ENCODE measurements at regions not wholly inside any gene's neighbourhood (a gene's known extent, or its start where the extent isn't known, plus 50 kb on each side); places are given as distances from the start of the nearest gene placed in this dataset.

- in situ Hi-C loops (cut with HindIII; ENCODE audit: low pct_ligation_motif_present, low sequenced_read_pairs), result no loop called here
- H3K27me3 ChIP-seq (replicated peaks), result no peaks in the 10 kb centered on the region
- no peak overlapping the region for H3K27ac ChIP-seq
- TF ChIP-seq CTCF (IDR thresholded peaks at IDR 0.05; ENCODE audit: low read depth, low read length, missing control alignments), result no peak
- no peaks in the 10 kb centered on the region for H3K36me3 ChIP-seq (replicated peaks)
- no peak for DNase-seq
- no peak overlapping the region for H3K4me3 ChIP-seq (ENCODE audit: low read depth, low read length)
Observed at GRCh38 chr6:67459556-67459955, 1175.5 kb upstream of the ADGRB3 start.

- no peaks in the 10 kb centered on the region for H3K27me3 ChIP-seq (replicated peaks)
- H3K27ac ChIP-seq, result no peak overlapping the region
- TF ChIP-seq CTCF (IDR thresholded peaks at IDR 0.05; ENCODE audit: low read depth, low read length, missing control alignments), result no peak
- H3K36me3 ChIP-seq (replicated peaks), result no peaks in the 10 kb centered on the region
- DNase-seq, result no peak
- in situ Hi-C loops (cut with HindIII; ENCODE audit: low pct_ligation_motif_present, low sequenced_read_pairs), result no loop called here
- no peak overlapping the region for H3K4me3 ChIP-seq (ENCODE audit: low read depth, low read length)
Observed at GRCh38 chr6:67458265-67458664, 1176.8 kb upstream of the ADGRB3 start.

GRCh38 chr6:67451874-67452273, 1183.2 kb upstream of the ADGRB3 start:
- in situ Hi-C loops (cut with HindIII; ENCODE audit: low pct_ligation_motif_present, low sequenced_read_pairs), result no loop called here
- Histone ChIP-seq H3K36me3 (replicated peaks) (no peaks in the 10 kb centered on the region), H3K4me3 (ENCODE audit: low read depth, low read length) (no peak overlapping the region), H3K27ac (no peak overlapping the region), H3K27me3 (replicated peaks) (no peaks in the 10 kb centered on the region)
- DNase-seq, result no peak
- no peak for TF ChIP-seq CTCF (IDR thresholded peaks at IDR 0.05; ENCODE audit: low read depth, low read length, missing control alignments)

DNA sequence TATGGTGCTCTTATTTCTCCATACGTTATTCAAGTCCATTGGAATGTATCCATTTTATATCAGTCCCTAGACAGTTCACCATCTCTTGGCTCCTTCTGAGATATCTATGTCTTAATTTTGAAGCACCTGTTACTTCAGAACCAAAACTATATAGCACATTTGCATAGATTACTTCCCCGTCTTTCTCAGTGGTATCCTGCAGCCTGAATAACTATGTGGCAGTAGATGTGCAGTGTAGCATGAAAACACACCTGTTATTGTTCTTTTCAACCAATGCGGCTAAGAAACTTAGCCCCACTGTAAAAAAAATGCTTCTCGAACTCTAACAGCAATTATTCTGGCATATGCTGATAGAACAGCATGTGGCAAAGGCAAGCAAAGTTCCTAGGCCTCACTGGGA, 1184.4 kb upstream of the ADGRB3 start:
- Histone ChIP-seq H3K4me3 (ENCODE audit: low read depth, low read length) (no peak overlapping the region), H3K27me3 (replicated peaks) (no peaks in the 10 kb centered on the region), H3K36me3 (replicated peaks) (no peaks in the 10 kb centered on the region), H3K27ac (no peak overlapping the region)
- no peak for TF ChIP-seq CTCF (IDR thresholded peaks at IDR 0.05; ENCODE audit: low read depth, low read length, missing control alignments)
- in situ Hi-C loops (cut with HindIII; ENCODE audit: low pct_ligation_motif_present, low sequenced_read_pairs), result no loop called here
- no peak for DNase-seq

DNA sequence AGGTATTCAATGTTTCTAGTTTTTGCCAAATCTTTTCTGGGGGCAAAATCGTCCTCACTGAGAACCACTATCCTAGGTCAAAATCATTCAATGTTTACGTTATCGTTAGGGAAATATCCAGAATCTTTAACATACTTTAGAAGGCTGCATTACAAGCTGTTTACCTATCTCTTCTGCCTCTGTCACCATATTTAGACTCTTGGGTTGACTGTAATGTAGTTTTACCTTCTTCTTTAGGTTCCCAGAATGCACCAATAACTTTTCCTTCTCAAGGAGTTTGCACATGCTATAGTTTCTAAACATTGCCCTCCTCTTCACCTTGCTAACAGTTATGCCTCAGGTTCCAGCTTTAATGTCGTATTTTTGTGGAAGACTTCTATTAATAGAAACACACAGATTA, 1185.5 kb upstream of the ADGRB3 start:
- Histone ChIP-seq H3K27ac (no peak overlapping the region), H3K27me3 (replicated peaks) (no peaks in the 10 kb centered on the region), H3K36me3 (replicated peaks) (no peaks in the 10 kb centered on the region), H3K4me3 (ENCODE audit: low read depth, low read length) (no peak overlapping the region)
- no peak for DNase-seq
- in situ Hi-C loops (cut with HindIII; ENCODE audit: low pct_ligation_motif_present, low sequenced_read_pairs), result no loop called here
- TF ChIP-seq CTCF (IDR thresholded peaks at IDR 0.05; ENCODE audit: low read depth, low read length, missing control alignments), result no peak

GRCh38 chr6:67433124-67433523, 1202.0 kb upstream of the ADGRB3 start:
- in situ Hi-C loops (cut with HindIII; ENCODE audit: low pct_ligation_motif_present, low sequenced_read_pairs), result no loop called here
- Histone ChIP-seq H3K4me3 (ENCODE audit: low read depth, low read length) (no peak overlapping the region), H3K36me3 (replicated peaks) (no peaks in the 10 kb centered on the region), H3K27me3 (replicated peaks) (no peaks in the 10 kb centered on the region), H3K27ac (no peak overlapping the region)
- DNase-seq, result no peak
- TF ChIP-seq CTCF (IDR thresholded peaks at IDR 0.05; ENCODE audit: low read depth, low read length, missing control alignments), result no peak

Data from brain microvascular endothelial cell (primary cell).